Head of caudate nucleus (tissue), 42 donors: ENCODE measurements at regions not wholly inside any gene's neighbourhood (a gene's known extent, or its start where the extent isn't known, plus 50 kb on each side); places are given as distances from the start of the nearest gene placed in this dataset.
A peak's percentile ranks its signal among the peaks of the same experiment; 100 is the strongest.

Experiments
- DNase-seq, 42 donors: peaks; one replicate each; pipeline versions ENCODE4 v3.0.0 to v3.0.0-alpha.2; 2020 to 2021; ENCODE audit warnings: mixed read lengths in 7 of 42
- intact Hi-C: fragments of 100-400 bp; cut with DNase I; formaldehyde crosslinking; loops from one replicate; pipeline ENCODE4 v1.15.0; 2022

DNA sequence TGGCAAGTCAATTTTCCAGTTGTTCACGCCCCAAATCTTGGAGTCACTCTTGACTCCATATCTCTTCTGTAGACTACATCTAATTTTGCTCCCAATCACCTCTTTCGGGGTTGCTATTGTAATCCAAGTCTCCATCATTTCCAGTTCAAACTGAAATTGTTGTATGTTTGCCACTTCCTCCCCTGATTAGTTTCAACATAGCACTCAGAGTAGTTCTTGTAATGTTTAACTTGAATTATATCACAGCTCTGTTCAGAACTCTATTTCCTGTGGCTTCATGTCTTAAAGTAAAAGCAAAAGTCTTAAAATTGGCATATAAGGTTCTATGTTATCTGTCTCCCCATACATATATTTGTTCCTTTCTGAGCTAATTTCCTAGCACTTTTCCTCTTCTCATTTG is 348.5 kb upstream of the RIOK2 start:
- intact Hi-C loops, result no loop called here
- no peak for DNase-seq

GRCh38 chr5:97534166-97534565 is 351.1 kb upstream of the RIOK2 start:
- peak in 23 of 42 donors; percentile 10 to 71 (median 26) for DNase-seq
- intact Hi-C loops, result no loop called here

DNA sequence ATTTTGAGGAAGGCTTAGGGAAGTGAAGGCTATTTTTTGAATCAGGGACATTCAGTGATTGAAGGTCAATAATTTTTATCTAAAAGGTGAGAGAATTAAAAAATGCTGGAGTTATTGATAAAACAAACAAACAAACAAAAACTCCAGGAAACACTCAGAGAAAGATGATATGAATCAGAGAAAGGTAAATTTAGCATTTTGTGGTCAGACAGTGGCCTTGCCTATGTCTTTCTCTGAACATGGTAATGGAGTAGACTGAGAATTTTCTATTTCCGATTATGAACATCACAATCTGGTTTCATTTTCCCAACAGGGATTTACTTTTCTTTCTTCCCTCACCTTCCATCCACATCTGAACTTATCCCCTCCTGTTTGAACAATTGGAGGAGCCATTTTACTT is 353.6 kb upstream of the RIOK2 start:
- DNase-seq, result no peak
- intact Hi-C loops, result no loop called here

DNA sequence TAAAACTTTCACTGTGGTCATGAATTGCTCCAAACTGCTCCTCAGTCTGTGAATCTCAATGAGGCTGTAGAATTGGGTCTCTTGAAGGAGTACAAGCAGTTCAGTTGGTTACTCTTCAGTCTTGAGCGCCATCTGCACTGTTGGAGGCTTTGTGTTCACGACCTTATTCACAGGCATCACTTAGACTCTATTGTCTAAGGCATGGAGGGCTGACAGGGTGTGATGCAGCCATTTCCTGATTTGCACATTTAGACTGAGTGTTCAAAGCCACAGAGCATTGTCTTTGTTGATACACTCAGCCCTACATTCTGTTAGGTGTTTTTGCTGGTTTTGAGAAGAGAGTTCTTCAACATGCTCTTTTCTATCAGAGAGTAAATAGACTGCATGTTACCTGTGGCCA is 355.9 kb upstream of the RIOK2 start:
- DNase-seq, result no peak
- intact Hi-C loops, result no loop called here

DNA sequence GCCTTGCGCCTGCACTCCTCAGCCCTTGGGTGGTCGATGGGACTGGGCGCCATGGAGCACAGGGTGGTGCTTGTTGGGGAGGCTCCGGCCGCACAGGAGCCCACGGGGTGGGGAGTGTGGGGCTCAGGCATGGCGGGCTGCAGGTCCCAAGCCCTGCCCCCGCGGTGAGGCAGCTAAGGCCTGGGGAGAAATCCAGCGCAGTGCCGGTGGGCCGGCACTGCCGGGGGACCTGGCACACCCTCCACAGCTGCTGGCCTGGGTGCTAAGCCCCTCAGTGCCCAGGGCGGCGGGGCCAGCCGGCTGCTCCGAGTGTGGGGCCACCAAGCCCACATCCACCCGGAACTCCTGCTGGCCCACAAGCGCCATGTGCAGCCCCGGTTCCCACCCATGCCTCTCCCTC is 358.8 kb upstream of the RIOK2 start:
- no peak for DNase-seq
- intact Hi-C loops, result no loop called here

DNA sequence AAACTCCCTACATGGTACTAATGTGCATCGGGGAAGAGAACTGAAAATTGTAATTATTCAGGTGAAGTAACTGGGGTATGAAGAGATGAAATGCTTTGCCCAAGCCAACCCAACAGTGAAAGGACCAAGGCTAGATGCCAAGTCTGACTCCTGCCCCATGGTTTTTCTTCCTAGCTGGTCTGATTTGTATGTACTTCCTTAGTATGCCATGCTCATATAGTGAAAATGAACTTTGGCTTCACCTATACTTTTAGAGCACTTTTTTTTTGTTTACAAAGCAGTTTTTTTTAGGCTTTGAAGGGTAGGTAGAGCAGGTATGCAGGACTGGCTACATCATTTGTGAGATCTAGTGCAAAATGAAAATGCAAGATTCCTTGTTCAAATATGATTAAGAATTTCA is 359.4 kb upstream of the RIOK2 start:
- intact Hi-C loops, result no loop called here
- no peak for DNase-seq

DNA sequence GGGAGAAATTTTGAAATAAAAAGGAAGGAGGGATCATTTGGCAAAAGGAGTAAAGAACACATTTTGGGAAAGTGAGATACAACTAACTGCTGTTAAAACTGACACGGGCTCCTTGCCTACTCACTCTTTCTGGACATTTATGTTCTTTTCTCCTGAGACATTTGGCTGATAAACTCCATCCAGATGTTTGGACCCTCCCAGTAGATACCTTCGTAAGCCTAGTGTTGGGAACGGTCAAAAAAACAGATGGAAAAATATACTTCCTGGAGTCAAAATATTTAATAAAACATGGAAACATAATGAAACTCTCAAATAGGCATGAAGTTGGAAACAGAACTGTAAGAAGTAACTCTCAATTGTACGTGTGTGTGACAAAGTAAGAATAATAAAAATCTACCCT is 360.1 kb upstream of the RIOK2 start:
- intact Hi-C loops, result no loop called here
- DNase-seq, result no peak

DNA sequence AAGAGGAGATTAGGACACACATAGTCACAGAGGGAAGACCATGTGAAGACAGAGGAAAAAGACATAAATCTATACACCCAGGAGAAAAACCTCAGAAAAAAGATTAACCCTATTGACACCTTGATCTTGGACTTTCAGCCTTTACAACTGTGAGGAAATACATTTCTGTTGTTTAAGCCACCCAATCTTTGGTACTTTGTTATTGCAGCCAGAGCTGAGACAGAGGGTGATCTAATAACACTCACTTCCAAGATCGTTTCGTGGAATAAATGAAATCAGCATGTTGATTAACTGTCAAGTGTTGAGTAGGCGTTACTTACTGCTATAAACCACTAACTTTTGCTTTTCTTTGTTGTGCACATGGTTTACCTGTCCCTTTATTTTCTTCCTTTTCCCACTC is 361.2 kb upstream of the RIOK2 start:
- DNase-seq, result no peak
- intact Hi-C loops, result no loop called here

GRCh38 chr5:97544678-97545077 is 361.6 kb upstream of the RIOK2 start:
- intact Hi-C loops, result no loop called here

GRCh38 chr5:97545446-97545845 is 362.4 kb upstream of the RIOK2 start:
- DNase-seq, result no peak
- intact Hi-C loops, result no loop called here

More at GRCh38 chr5:97544678-97545077, 361.6 kb upstream of the RIOK2 start:
- no peak for DNase-seq

DNA sequence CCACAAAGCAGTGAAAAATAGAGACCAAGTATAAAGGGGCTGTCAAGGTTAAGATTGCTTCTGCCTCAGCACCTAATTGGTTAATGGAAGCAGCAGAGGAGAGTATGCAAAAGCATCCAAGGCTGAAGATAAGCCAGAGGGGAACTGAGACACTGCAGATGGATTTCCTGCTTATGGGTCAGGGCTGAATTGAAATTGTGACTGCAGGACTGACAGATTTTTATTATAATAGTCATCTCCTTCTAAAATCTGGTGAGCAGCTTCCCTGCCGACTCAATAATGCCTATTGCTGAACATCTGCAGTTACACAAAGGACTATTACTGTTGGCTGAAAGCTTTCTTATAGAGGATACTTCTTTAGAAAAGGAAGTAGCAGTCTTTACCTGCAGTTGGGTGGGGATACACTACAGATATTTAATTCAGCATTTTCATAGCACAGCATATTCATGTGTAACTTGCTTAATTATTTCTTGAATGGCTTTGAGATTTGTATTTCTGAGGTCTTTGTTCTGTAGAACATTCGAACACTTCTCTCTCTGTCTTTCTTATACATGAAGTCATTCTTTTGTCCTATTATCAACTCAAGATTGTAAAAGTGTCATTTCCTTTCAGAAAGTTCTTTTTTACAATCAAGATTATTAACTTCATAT is 363.0 kb upstream of the RIOK2 start:
- DNase-seq, result no peak
- intact Hi-C loops, result no loop called here

DNA sequence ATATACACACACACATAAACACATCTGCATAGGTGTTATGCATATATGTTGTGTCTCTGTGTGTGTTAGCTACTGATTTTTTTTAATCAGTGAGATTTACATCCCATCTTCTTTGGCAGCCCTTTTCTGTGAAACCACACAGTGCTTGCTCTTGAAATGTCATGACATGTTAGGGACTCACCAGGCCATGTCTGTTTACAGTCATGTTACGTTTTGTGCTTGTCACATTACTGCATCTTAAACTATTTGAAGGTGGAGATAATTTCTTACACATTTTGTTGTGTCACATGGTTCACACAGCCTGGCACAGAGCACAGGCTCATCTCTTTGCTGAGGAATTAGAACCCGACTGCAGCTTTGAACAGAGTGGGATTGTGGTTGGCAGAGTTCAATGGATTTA is 364.4 kb upstream of the RIOK2 start:
- intact Hi-C loops, result no loop called here
- DNase-seq, result no peak

- intact Hi-C loops, result no loop called here
- DNase-seq, result no peak
These were observed 365.1 kb upstream of the RIOK2 start for GRCh38 chr5:97547999-97548738.

- DNase-seq, result no peak
- intact Hi-C loops, result no loop called here
These were observed 365.7 kb upstream of the RIOK2 start for GRCh38 chr5:97548739-97549080.

DNA sequence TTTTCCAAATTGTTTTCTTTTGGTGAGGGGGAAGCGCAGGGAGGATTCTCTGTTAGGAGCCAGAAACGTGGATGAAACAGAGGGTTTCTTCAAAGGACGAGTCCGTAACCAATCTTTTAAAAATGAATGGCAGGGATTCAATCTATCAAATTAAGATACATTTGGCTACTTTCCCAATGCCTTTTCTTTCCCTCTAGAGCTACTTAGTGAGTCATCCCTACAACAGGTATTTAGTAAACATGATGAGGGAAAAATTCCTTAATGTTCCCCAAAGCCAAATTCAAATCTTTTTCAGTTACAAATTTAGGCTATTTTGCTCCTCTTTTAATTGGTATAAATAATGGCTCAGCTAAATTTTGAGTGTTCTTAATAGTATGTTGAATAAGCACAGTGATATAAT is 366.4 kb upstream of the RIOK2 start:
- no peak for DNase-seq
- intact Hi-C loops, result no loop called here

GRCh38 chr5:97550164-97550563 is 367.1 kb upstream of the RIOK2 start:
- intact Hi-C loops, result no loop called here

DNA sequence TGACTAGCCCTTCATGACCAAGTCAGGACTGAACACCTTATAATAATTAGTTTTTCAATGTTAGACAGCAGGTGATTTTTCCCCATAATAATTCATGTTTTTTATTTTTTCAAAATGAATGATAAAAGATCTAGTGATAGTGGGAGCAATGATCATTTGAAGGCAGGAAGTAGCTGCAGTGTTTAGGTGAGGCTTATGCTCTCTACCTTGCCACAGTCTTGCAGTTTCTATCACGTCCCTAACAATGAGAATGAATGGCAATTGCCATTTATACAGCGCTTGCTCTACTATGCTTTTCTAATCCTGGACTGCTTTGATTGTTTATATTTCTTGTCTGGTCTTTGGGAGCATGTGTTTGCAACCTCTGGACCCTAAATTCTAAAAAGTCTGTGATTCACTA is 367.8 kb upstream of the RIOK2 start:
- intact Hi-C loops, result no loop called here
- DNase-seq, result no peak

More at GRCh38 chr5:97550164-97550563, 367.1 kb upstream of the RIOK2 start:
- peak in 5 of 42 donors; percentile 4 to 19 (median 9) for DNase-seq

DNA sequence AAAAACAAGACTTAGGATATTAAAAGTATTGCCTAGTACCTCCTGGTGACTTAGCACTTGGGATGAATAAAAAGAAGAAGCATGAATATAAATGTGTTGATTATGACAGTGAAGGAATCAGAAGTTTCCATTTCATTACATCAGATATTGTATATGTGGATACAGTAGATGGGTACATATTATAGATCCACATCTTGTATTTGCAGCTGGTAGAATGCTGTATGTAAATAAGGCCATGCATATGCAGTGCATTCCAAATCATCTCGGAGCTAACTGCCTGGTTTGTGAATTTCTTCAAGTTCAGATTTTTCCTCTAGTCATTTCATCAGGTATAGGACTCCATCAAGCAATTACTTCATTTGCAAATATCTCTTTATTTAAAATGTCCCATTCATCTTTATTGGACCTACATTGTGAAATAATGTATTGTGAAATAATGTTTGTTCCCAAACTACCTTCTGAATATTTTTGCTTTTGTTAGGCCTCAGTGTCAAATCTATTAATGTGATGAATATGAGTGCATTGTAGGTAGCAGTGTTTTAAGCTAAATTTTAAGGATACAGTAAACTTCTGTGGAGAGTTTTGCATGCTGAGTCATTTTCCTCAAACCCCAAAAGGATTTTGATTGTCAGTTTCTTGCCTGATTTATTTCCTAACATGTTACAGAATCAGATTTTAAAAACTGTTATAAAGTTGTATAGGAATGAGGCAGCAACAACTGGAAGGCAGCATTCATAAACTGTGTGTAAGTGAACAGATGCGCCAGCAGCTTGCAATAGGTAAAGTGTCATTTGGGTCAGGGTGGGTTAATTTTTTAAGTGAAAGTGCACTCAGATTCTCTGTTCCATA is 370.8 kb upstream of the RIOK2 start:
- no peak for DNase-seq
- intact Hi-C loops, result no loop called here

- intact Hi-C loops, result no loop called here
- peak in 10 of 42 donors; percentile 1 to 52 (median 16) for DNase-seq
These were observed 372.1 kb upstream of the RIOK2 start for GRCh38 chr5:97554977-97555643.

DNA sequence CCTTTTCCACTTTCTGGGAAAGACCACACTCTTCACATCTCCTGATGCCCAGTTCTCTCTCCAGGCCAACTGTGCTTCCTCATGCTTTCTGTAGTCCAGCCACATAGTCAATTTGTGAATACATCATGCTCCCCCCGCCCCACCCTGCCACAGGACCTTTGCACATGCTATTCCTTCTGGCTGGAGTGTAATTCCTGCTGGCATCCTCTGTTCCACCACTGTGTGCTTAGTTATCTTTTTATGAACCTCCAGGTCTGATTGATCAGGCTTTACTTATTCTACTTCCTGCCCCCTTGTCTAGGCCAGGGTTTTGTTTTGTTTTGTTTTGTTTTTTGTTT is 372.6 kb upstream of the RIOK2 start:
- intact Hi-C loops, result no loop called here
- no peak for DNase-seq
